ENCODE measurements at regions not wholly inside any gene's neighbourhood (a gene's known extent, or its start where the extent isn't known, plus 50 kb on each side); places are given as distances from the start of the nearest gene placed in this dataset.

DNA sequence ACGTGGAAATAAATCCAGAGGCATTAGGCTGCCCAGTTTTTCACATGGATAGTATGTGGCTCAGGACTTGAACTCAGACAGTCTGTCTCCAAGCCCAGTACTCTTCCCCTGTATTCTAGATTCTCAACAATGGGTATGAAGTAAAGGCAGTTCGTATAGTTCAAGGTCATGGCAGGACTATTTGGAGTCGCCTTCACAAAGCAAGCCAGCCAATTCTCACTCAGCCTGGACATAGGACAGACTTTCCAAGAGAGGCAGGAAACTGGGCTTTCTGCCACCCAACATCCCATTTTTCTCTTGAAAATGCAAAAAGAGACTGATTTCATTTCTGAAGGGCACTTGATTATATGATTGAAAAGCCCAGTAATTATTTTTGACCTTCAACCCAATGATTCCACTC lies 111.0 kb downstream of the EDN1 start:
- H3K4me3 Mint-ChIP-seq = no peak overlapping the region
- ATAC-seq = no peak
- peaks cover 10% of the 10 kb centered on the region for H3K27me3 Mint-ChIP-seq
- no peaks in the 10 kb centered on the region for H3K9me3 Mint-ChIP-seq
- H3K27ac Mint-ChIP-seq = no peak overlapping the region
- H3K36me3 Mint-ChIP-seq = no peaks in the 10 kb centered on the region
- no peaks in the 10 kb centered on the region for H3K4me1 Mint-ChIP-seq

GRCh38 chr6:12403201-12403826 lies 113.2 kb downstream of the EDN1 start:
- Mint-ChIP-seq H3K27me3 (no peaks in the 10 kb centered on the region), H3K4me1 (no peaks in the 10 kb centered on the region), H3K4me3 (no peak overlapping the region), H3K27ac (no peak overlapping the region), H3K36me3 (no peaks in the 10 kb centered on the region), H3K9me3 (no peaks in the 10 kb centered on the region)
- ATAC-seq = no peak

DNA sequence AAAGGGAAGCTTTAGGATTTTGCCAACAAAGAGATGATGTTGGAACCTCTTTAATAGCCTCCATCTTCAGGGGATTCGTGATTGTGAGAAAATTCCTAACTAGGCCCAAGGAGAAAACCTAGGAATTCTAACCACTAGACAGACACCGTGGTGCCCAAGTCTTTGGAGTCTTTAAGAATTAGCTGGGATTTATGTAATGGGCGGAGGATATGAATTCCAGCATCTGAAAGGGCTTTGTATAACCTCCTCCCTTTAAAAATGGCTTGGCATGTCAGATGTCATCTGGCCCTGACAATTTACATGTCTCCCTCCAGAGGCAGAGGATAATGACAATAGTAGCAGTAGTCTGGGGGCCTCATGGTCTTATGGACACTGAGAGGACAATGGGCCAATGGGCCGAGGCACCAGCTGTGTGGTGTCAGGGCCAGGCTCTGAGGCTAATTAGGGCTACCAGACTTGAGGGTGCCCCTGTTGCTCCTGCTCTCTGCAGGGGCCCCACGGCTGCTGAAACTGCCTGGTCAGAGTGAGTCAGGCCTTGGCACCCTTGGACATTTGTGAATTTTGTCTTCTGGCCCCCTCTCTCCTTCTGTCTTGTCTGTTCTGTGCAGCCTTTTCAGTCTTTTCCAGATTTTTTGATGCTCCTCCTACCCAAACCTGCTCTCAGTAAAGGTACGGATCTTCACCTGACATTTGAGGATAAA lies 113.9 kb downstream of the EDN1 start:
- Mint-ChIP-seq H3K4me1 (no peaks in the 10 kb centered on the region), H3K4me3 (no peak overlapping the region), H3K36me3 (no peaks in the 10 kb centered on the region), H3K27ac (no peak overlapping the region), H3K27me3 (no peaks in the 10 kb centered on the region), H3K9me3 (no peaks in the 10 kb centered on the region)
- no peak for ATAC-seq

- Mint-ChIP-seq H3K36me3 (no peaks in the 10 kb centered on the region), H3K27me3 (no peaks in the 10 kb centered on the region), H3K4me3 (no peak overlapping the region), H3K27ac (no peak overlapping the region), H3K9me3 (no peaks in the 10 kb centered on the region), H3K4me1 (no peaks in the 10 kb centered on the region)
- ATAC-seq = no peak
Observed at GRCh38 chr6:12404651-12405050, 114.5 kb downstream of the EDN1 start.

GRCh38 chr6:12408752-12409151 lies 118.6 kb downstream of the EDN1 start:
- no peak overlapping the region for H3K4me3 Mint-ChIP-seq
- no peaks in the 10 kb centered on the region for H3K27me3 Mint-ChIP-seq
- no peaks in the 10 kb centered on the region for H3K9me3 Mint-ChIP-seq
- H3K4me1 Mint-ChIP-seq = no peaks in the 10 kb centered on the region
- no peaks in the 10 kb centered on the region for H3K36me3 Mint-ChIP-seq
- no peak for ATAC-seq
- no peak overlapping the region for H3K27ac Mint-ChIP-seq

DNA sequence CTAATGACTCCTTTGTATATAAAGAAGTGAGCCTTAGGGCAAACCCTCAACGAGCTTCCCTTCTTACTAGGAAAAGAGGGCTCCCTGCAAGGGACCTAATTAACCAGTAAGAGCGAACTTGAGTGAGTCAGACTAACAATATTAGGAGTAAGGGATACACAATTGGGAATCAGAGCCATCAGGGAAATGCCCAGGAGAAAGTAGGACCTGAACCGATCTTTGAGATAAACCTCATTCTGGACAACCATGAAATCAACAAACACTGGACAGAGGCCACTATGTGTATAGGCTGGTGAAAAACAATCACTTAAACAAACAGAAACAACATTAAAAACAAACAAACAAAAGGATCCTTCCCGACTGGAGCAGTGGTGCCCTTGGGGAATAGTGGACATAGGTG lies 120.8 kb downstream of the EDN1 start:
- Mint-ChIP-seq H3K27ac (no peak overlapping the region), H3K9me3 (no peaks in the 10 kb centered on the region), H3K27me3 (no peaks in the 10 kb centered on the region), H3K36me3 (no peaks in the 10 kb centered on the region), H3K4me1 (no peaks in the 10 kb centered on the region), H3K4me3 (no peak overlapping the region)
- no peak for ATAC-seq

- H3K27ac Mint-ChIP-seq = no peak overlapping the region
- no peaks in the 10 kb centered on the region for H3K4me1 Mint-ChIP-seq
- no peak overlapping the region for H3K4me3 Mint-ChIP-seq
- no peaks in the 10 kb centered on the region for H3K27me3 Mint-ChIP-seq
- peaks cover 4% of the 10 kb centered on the region for H3K9me3 Mint-ChIP-seq
- no peaks in the 10 kb centered on the region for H3K36me3 Mint-ChIP-seq
- ATAC-seq = no peak
Observed at GRCh38 chr6:12414096-12414675, 124.0 kb downstream of the EDN1 start.

GRCh38 chr6:12415980-12416598 lies 125.9 kb downstream of the EDN1 start:
- no peaks in the 10 kb centered on the region for H3K36me3 Mint-ChIP-seq
- no peaks in the 10 kb centered on the region for H3K27me3 Mint-ChIP-seq
- ATAC-seq = no peak
- no peak overlapping the region for H3K4me3 Mint-ChIP-seq
- H3K27ac Mint-ChIP-seq = no peak overlapping the region
- peaks cover 5% of the 10 kb centered on the region for H3K9me3 Mint-ChIP-seq
- H3K4me1 Mint-ChIP-seq = no peaks in the 10 kb centered on the region

GRCh38 chr6:12417191-12417590 lies 127.0 kb downstream of the EDN1 start:
- Mint-ChIP-seq H3K4me3 (no peak overlapping the region), H3K27me3 (no peaks in the 10 kb centered on the region), H3K27ac (no peak overlapping the region), H3K4me1 (no peaks in the 10 kb centered on the region), H3K9me3 (peaks cover 5% of the 10 kb centered on the region), H3K36me3 (no peaks in the 10 kb centered on the region)
- ATAC-seq = no peak

GRCh38 chr6:12418946-12419345 lies 128.8 kb downstream of the EDN1 start:
- Mint-ChIP-seq H3K4me1 (no peaks in the 10 kb centered on the region), H3K36me3 (no peaks in the 10 kb centered on the region), H3K27me3 (no peaks in the 10 kb centered on the region), H3K9me3 (peaks cover 5% of the 10 kb centered on the region), H3K4me3 (no peak overlapping the region), H3K27ac (no peak overlapping the region)
- no peak for ATAC-seq

DNA sequence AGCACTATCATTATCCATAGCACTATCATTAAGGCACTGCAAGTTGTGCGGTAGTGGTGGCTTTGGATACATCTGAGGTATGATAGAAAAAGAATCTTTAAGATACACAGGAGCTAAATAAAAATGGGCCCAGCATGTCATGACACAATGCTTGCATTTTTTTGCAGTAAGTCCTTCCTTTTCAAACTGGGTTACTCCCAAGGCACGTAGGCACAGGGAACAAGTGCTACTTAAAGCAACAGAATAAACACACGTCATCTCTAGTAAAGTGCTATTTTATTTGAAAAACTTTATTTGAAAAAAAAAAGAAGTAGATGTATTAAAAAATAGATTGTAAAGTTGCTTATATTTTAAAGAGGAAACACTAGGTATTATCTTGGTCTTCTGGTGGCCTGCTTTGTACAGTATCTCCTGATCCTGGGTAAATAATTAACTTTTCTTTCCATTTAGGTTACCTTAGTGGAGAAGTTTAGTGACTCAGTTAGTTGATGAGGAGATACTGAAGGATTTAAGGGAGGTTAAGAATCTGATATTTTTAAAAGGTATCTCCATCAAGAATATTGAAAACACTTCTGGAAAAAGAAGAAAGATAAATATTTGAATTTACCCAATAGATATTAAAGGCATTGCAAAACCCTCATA lies 129.6 kb downstream of the EDN1 start:
- Mint-ChIP-seq H3K36me3 (no peaks in the 10 kb centered on the region), H3K27me3 (no peaks in the 10 kb centered on the region), H3K27ac (no peak overlapping the region), H3K4me1 (no peaks in the 10 kb centered on the region), H3K4me3 (no peak overlapping the region), H3K9me3 (peaks cover 5% of the 10 kb centered on the region)
- ATAC-seq = no peak

GRCh38 chr6:12420626-12421025 lies 130.5 kb downstream of the EDN1 start:
- Mint-ChIP-seq H3K4me3 (no peak overlapping the region), H3K27me3 (no peaks in the 10 kb centered on the region), H3K36me3 (no peaks in the 10 kb centered on the region), H3K27ac (no peak overlapping the region), H3K4me1 (no peaks in the 10 kb centered on the region), H3K9me3 (peaks cover 5% of the 10 kb centered on the region)
- no peak for ATAC-seq

GRCh38 chr6:12421596-12421995 lies 131.4 kb downstream of the EDN1 start:
- no peaks in the 10 kb centered on the region for H3K36me3 Mint-ChIP-seq

DNA sequence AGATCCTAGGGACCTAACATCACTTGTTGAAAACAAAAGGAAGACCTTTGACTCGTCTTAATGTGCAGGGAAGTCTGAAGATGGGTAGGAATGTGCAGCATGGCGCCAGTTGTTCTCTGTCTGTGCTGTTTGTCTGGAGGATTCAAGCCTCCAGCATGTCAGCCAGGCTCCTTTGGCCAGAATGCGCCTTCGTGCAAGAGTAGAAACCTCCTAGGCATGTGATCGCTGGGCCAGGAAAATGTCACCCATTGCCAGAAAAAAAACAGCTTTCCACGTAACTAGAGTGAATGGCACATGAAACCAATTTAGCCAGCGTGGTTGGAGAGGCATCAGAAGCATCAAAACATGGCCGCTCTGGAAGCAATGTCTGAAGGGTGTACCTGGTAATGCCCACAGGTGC lies 132.7 kb downstream of the EDN1 start:
- Mint-ChIP-seq H3K4me3 (no peak overlapping the region), H3K9me3 (peaks cover 5% of the 10 kb centered on the region), H3K36me3 (no peaks in the 10 kb centered on the region), H3K27me3 (no peaks in the 10 kb centered on the region), H3K4me1 (no peaks in the 10 kb centered on the region), H3K27ac (no peak overlapping the region)
- no peak for ATAC-seq

More at GRCh38 chr6:12421596-12421995, 131.4 kb downstream of the EDN1 start:
- Mint-ChIP-seq H3K4me1 (no peaks in the 10 kb centered on the region), H3K27me3 (no peaks in the 10 kb centered on the region), H3K27ac (no peak overlapping the region), H3K4me3 (no peak overlapping the region), H3K9me3 (peaks cover 5% of the 10 kb centered on the region)
- no peak for ATAC-seq

DNA sequence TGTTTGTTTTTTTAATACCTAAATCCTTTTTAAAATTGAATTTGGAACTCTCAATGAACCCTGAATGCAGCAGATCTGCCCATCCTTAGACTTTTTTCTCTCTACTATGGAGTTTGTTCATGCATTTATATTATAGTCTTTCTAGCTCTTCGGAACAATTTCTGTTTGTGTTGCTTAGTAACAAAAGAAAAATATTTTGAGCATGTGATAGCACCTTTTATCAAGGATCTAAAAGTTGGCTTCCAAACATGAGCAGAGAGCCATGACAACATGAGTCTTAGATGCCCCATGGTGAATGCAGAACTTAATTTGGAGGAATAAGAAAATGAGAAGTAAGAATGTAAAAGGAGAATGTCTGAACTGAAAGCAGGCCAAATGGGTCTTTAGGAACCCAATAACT lies 133.7 kb downstream of the EDN1 start:
- no peaks in the 10 kb centered on the region for H3K36me3 Mint-ChIP-seq
- no peak for ATAC-seq
- H3K9me3 Mint-ChIP-seq = peaks cover 4% of the 10 kb centered on the region
- H3K27me3 Mint-ChIP-seq = no peaks in the 10 kb centered on the region
- H3K27ac Mint-ChIP-seq = no peak overlapping the region
- no peak overlapping the region for H3K4me3 Mint-ChIP-seq
- H3K4me1 Mint-ChIP-seq = no peaks in the 10 kb centered on the region

All from stimulated activated memory B cell treated with anti-CD40 and anti-IgM and Interleukin-4, amounts not matched to agents 10 μg/mL and 1 μg/mL and 100 μg/mL, for 72 hours (primary cell).